Neuronal stem cell (in vitro differentiated cells): ENCODE measurements at regions not wholly inside any gene's neighbourhood (a gene's known extent, or its start where the extent isn't known, plus 50 kb on each side); places are given as distances from the start of the nearest gene placed in this dataset.
A peak's percentile ranks its signal among the peaks of the same experiment; 100 is the strongest.

Source experiments
- DNase-seq: peaks from one replicate; pipeline ENCODE4 v3.0.0-alpha.2; 2013; ENCODE audit warnings: low spot score
- H2AFZ ChIP-seq: one replicate; pipeline ENCODE4 v1.6.1; 2013; ENCODE audit warnings: mild to moderate bottlenecking, low read length, inconsistent platforms
- H2AK5ac ChIP-seq: 2 replicates; pipeline ENCODE4 v1.6.1; 2013; ENCODE audit warnings: low read depth, mild to moderate bottlenecking, inconsistent platforms, low read length, moderate library complexity, mixed read lengths
- H2BK120ac ChIP-seq: 2 replicates; pipeline ENCODE4 v1.6.1; 2013; ENCODE audit warnings: low read depth, mild to moderate bottlenecking, inconsistent platforms, low read length, moderate library complexity, mixed read lengths
- H2BK12ac ChIP-seq: one replicate; pipeline ENCODE4 v1.6.1; 2013; ENCODE audit warnings: low read length, inconsistent platforms
- H2BK15ac ChIP-seq: 2 replicates; pipeline ENCODE4 v1.6.1; 2013; ENCODE audit warnings: mild to moderate bottlenecking, low read length, inconsistent platforms, mixed read lengths
- H2BK5ac ChIP-seq: one replicate; pipeline ENCODE4 v1.6.1; 2013; ENCODE audit warnings: inconsistent platforms, mild to moderate bottlenecking, low read length, moderate library complexity
- H3K14ac ChIP-seq: one replicate; pipeline ENCODE4 v1.6.1; 2013; ENCODE audit warnings: low read length, inconsistent platforms
- H3K18ac ChIP-seq: 2 replicates; pipeline ENCODE4 v1.6.1; 2013; ENCODE audit warnings: low read length, inconsistent platforms
- H3K23ac ChIP-seq: 2 replicates; pipeline ENCODE4 v1.6.1; 2013; ENCODE audit warnings: low read depth, mild to moderate bottlenecking, mixed read lengths, low read length, inconsistent platforms; ENCODE audit not compliant: poor library complexity
- H3K27ac ChIP-seq: replicated peaks from 3 replicates; pipeline ENCODE4 v1.5.1; 2013; ENCODE audit warnings: low read length, inconsistent platforms
- H3K27me3 ChIP-seq, 3 experiments: 2 replicates each; pipeline ENCODE4 v1.6.1; 2013; ENCODE audit warnings: low read length in 3 of 3, mild to moderate bottlenecking in 2 of 3, inconsistent platforms in 1 of 3, low read depth in 1 of 3, mixed read lengths in 1 of 3, moderate library complexity in 1 of 3; ENCODE audit not compliant: control insufficient read depth in 3 of 3, insufficient read depth in 3 of 3
- H3K36me3 ChIP-seq, 2 donors: replicated peaks in 1 of 2; 2 replicates each; pipeline ENCODE4 v1.6.1; 2013; ENCODE audit warnings: low read length in 2 of 2; ENCODE audit not compliant: control insufficient read depth in 2 of 2, insufficient read depth in 2 of 2
- H3K4ac ChIP-seq: 2 replicates; pipeline ENCODE4 v1.6.1; 2013; ENCODE audit warnings: inconsistent platforms, mild to moderate bottlenecking, low read length, moderate library complexity
- H3K4me1 ChIP-seq, 2 donors: 1 replicate in 1 of 2; 2 replicates in 1 of 2; pipeline ENCODE4 v1.6.1; 2013; ENCODE audit warnings: low read length in 2 of 2, low read depth in 1 of 2; ENCODE audit not compliant: control insufficient read depth in 2 of 2, insufficient read depth in 1 of 2
- H3K4me2 ChIP-seq: one replicate; pipeline ENCODE4 v1.6.1; 2013; ENCODE audit warnings: mild to moderate bottlenecking, low read length, inconsistent platforms; ENCODE audit not compliant: insufficient read depth, poor library complexity, severe bottlenecking
- H3K4me3 ChIP-seq, 2 donors: 2 replicates each; pipeline ENCODE4 v1.5.1; 2013; ENCODE audit warnings: low read length in 2 of 2, mild to moderate bottlenecking in 2 of 2, inconsistent platforms in 1 of 2, moderate library complexity in 1 of 2
- H3K79me1 ChIP-seq: one replicate; pipeline ENCODE4 v1.6.1; 2013; ENCODE audit warnings: low read depth, mild to moderate bottlenecking, inconsistent platforms, low read length, moderate library complexity
- H3K9ac ChIP-seq: one replicate; pipeline ENCODE4 v1.6.1; 2013; ENCODE audit warnings: mild to moderate bottlenecking, low read depth, low read length, inconsistent platforms; ENCODE audit not compliant: poor library complexity
- H3K9me3 ChIP-seq, 2 donors: replicated peaks in 1 of 2; 2 replicates each; pipeline versions ENCODE3 to v1.6.1; 2013; ENCODE audit warnings: low read length in 2 of 2, mild to moderate bottlenecking in 2 of 2, inconsistent platforms in 1 of 2, low read depth in 1 of 2, mixed read lengths in 1 of 2, moderate library complexity in 1 of 2; ENCODE audit not compliant: control insufficient read depth in 2 of 2, insufficient read depth in 1 of 2
- H4K8ac ChIP-seq: one replicate; pipeline ENCODE4 v1.6.1; 2013; ENCODE audit warnings: low read depth, mild to moderate bottlenecking, inconsistent platforms, low read length, moderate library complexity
- H4K91ac ChIP-seq: one replicate; pipeline ENCODE4 v1.6.1; 2013; ENCODE audit warnings: low read length, low read depth, mild to moderate bottlenecking, inconsistent platforms; ENCODE audit not compliant: poor library complexity
- WGBS, 2 donors: extraction: QIAGEN DNeasy Blood & Tissue Kit; methylation state at CpG; one replicate each; pipeline ENCODE4 v1.1.7; 2013; ENCODE audit warnings: missing lambda C conversion rate in 2 of 2, mixed read lengths in 1 of 2; ENCODE audit not compliant: insufficient read length in 2 of 2, insufficient replicate concordance in 1 of 2; ENCODE audit errors: extremely low coverage in 2 of 2; 5-methylcytosine and 5-hydroxymethylcytosine counted together

GRCh38 chr7:125636320-125636962, 706.8 kb upstream of the POT1 start:
- no peak overlapping the region for H2BK15ac ChIP-seq
- no peak overlapping the region for H3K27ac ChIP-seq
- no peak overlapping the region for H4K8ac ChIP-seq
- no peak overlapping the region for H3K18ac ChIP-seq
- no peaks in the 10 kb centered on the region for H3K4me1 ChIP-seq
- no peaks in the 10 kb centered on the region for H3K36me3 ChIP-seq
- no peak overlapping the region for H2AFZ ChIP-seq
- H3K27me3 ChIP-seq, result no peaks in the 10 kb centered on the region
- H2BK12ac ChIP-seq, result no peak overlapping the region
- no peak overlapping the region for H3K9ac ChIP-seq
- H3K79me1 ChIP-seq, result no peaks in the 10 kb centered on the region
- H2BK120ac ChIP-seq, result no peak overlapping the region
- H4K91ac ChIP-seq, result no peak overlapping the region
- H3K4me2 ChIP-seq, result no peak overlapping the region
- no peak overlapping the region for H3K23ac ChIP-seq
- no peak overlapping the region for H2AK5ac ChIP-seq
- no peaks in the 10 kb centered on the region for H3K9me3 ChIP-seq
- H3K14ac ChIP-seq, result no peak overlapping the region
- no peak for DNase-seq
- no peak overlapping the region for H3K4ac ChIP-seq
- H3K4me3 ChIP-seq, result no peak overlapping the region
- no peak overlapping the region for H2BK5ac ChIP-seq

- Histone ChIP-seq H2BK120ac (no peak overlapping the region), H3K4me3 (no peak overlapping the region), H3K23ac (no peak overlapping the region), H3K18ac (peak overlapping the region; percentile 8), H3K79me1 (no peaks in the 10 kb centered on the region), H3K14ac (no peak overlapping the region), H2AFZ (no peak overlapping the region), H2BK15ac (no peak overlapping the region), H4K91ac (no peak overlapping the region), H3K36me3 (no peaks in the 10 kb centered on the region), H3K27ac (no peak overlapping the region), H3K9me3 (no peaks in the 10 kb centered on the region), H3K27me3 (no peaks in the 10 kb centered on the region), H3K4me2 (no peak overlapping the region), H2BK12ac (no peak overlapping the region), H2BK5ac (no peak overlapping the region), H3K9ac (no peak overlapping the region), H4K8ac (no peak overlapping the region), H3K4ac (no peak overlapping the region), H3K4me1 (no peaks in the 10 kb centered on the region), H2AK5ac (no peak overlapping the region)
- no CpG with 5 or more reads among the region's 2 CpGs for WGBS, 2 donors
- DNase-seq, result no peak
These were observed 688.9 kb upstream of the POT1 start for GRCh38 chr7:125618516-125618915.

- Histone ChIP-seq H2BK15ac (no peak overlapping the region), H3K4me3 (no peak overlapping the region), H4K91ac (no peak overlapping the region), H2AFZ (no peak overlapping the region), H3K23ac (no peak overlapping the region), H2BK5ac (no peak overlapping the region), H3K4ac (no peak overlapping the region), H4K8ac (no peak overlapping the region), H3K4me1 (no peaks in the 10 kb centered on the region), H3K9ac (no peak overlapping the region), H3K36me3 (no peaks in the 10 kb centered on the region), H3K4me2 (no peak overlapping the region), H3K79me1 (no peaks in the 10 kb centered on the region), H2AK5ac (no peak overlapping the region), H3K27me3 (peaks cover 0 to 2% (median 0%) of the 10 kb centered on the region in 3 experiments), H3K18ac (no peak overlapping the region), H2BK120ac (no peak overlapping the region), H3K9me3 (no peaks in the 10 kb centered on the region), H3K27ac (no peak overlapping the region), H2BK12ac (no peak overlapping the region), H3K14ac (no peak overlapping the region)
- no peak for DNase-seq
These were observed 682.0 kb upstream of the POT1 start for GRCh38 chr7:125611582-125611981.

GRCh38 chr7:125606671-125607070, 677.0 kb upstream of the POT1 start:
- Histone ChIP-seq H2BK120ac (no peak overlapping the region), H3K18ac (no peak overlapping the region), H3K36me3 (no peaks in the 10 kb centered on the region), H3K79me1 (no peaks in the 10 kb centered on the region), H2BK12ac (no peak overlapping the region), H3K23ac (no peak overlapping the region), H3K27ac (no peak overlapping the region), H3K4ac (no peak overlapping the region), H3K27me3 (no peaks in the 10 kb centered on the region), H2BK5ac (no peak overlapping the region), H3K9me3 (no peaks in the 10 kb centered on the region), H3K4me2 (no peak overlapping the region), H3K4me3 (no peak overlapping the region), H4K8ac (no peak overlapping the region), H4K91ac (no peak overlapping the region), H3K14ac (no peak overlapping the region), H2BK15ac (no peak overlapping the region), H2AK5ac (no peak overlapping the region), H3K9ac (no peak overlapping the region), H3K4me1 (no peaks in the 10 kb centered on the region), H2AFZ (no peak overlapping the region)
- no CpG with 5 or more reads among the region's 3 CpGs for WGBS, 2 donors
- DNase-seq, result no peak
